ENCODE measurements at regions not wholly inside any gene's neighbourhood (a gene's known extent, or its start where the extent isn't known, plus 50 kb on each side); places are given as distances from the start of the nearest gene placed in this dataset.

GRCh38 chr1:81543764-81544163 lies 257.0 kb upstream of the ADGRL2 start:
- Histone ChIP-seq H3K27ac (no peak overlapping the region), H3K4me3 (no peak overlapping the region), H3K4me1 (peaks cover 0 to 8% (median 0%) of the 10 kb centered on the region in 9 donors), H3K27me3 (no peaks in the 10 kb centered on the region), H3K9me3 (no peaks in the 10 kb centered on the region), H3K36me3 (no peaks in the 10 kb centered on the region)
- no peak for DNase-seq
- no peak for TF ChIP-seq CTCF (IDR thresholded peaks at IDR 0.05)
- WGBS, 2 donors, result 88 to 89% methylated on average over 6 of the region's 6 CpGs
- intact Hi-C loops (cut with DNase I), result loop anchor here in 5 of 10 donors (10.0 kb wide), 3 partner anchors 129 to 239 kb away; no protein-coding TSS in a partner anchor
- no peak for ATAC-seq

- Histone ChIP-seq H3K27ac (no peak overlapping the region), H3K4me1 (no peaks in the 10 kb centered on the region), H3K27me3 (no peaks in the 10 kb centered on the region), H3K9me3 (no peaks in the 10 kb centered on the region), H3K36me3 (no peaks in the 10 kb centered on the region), H3K4me3 (no peak overlapping the region)
- intact Hi-C loops (cut with DNase I), result loop anchor here in 5 of 10 donors (10.0 kb wide), 3 partner anchors 127 to 237 kb away; no protein-coding TSS in a partner anchor
- ATAC-seq (no peak), DNase-seq (no peak)
- WGBS, 2 donors, result 86 to 88% methylated on average over 5 of the region's 5 CpGs
- no peak for TF ChIP-seq CTCF (IDR thresholded peaks at IDR 0.05)
Observed at GRCh38 chr1:81542196-81542595, 258.5 kb upstream of the ADGRL2 start.

- Histone ChIP-seq H3K4me1 (no peaks in the 10 kb centered on the region), H3K9me3 (no peaks in the 10 kb centered on the region), H3K27me3 (no peaks in the 10 kb centered on the region), H3K27ac (no peak overlapping the region), H3K36me3 (no peaks in the 10 kb centered on the region), H3K4me3 (no peak overlapping the region)
- TF ChIP-seq CTCF (IDR thresholded peaks at IDR 0.05), result no peak
- DNase-seq (no peak), ATAC-seq (no peak)
- intact Hi-C loops (cut with DNase I), result loop anchor here in 5 of 10 donors (10.0 kb wide), 3 partner anchors 125 to 235 kb away; no protein-coding TSS in a partner anchor
Observed at GRCh38 chr1:81540216-81540615, 260.5 kb upstream of the ADGRL2 start.

- Histone ChIP-seq H3K4me1 (no peaks in the 10 kb centered on the region), H3K27me3 (no peaks in the 10 kb centered on the region), H3K27ac (no peak overlapping the region), H3K9me3 (no peaks in the 10 kb centered on the region), H3K36me3 (no peaks in the 10 kb centered on the region), H3K4me3 (no peak overlapping the region)
- WGBS, 2 donors, result 51 to 80% methylated on average over 3 of the region's 3 CpGs
- DNase-seq (no peak), ATAC-seq (no peak)
- intact Hi-C loops (cut with DNase I), result no loop called here
- TF ChIP-seq CTCF (IDR thresholded peaks at IDR 0.05), result no peak
Observed at GRCh38 chr1:81529014-81529413, 271.7 kb upstream of the ADGRL2 start.
